OCI-LY1 (cell line): ENCODE measurements at regions not wholly inside any gene's neighbourhood (a gene's known extent, or its start where the extent isn't known, plus 50 kb on each side); places are given as distances from the start of the nearest gene placed in this dataset.

Experiments
- CTCF ChIP-seq: fragments of 200-600 bp; sonication (generic), shearing (Covaris generic); IDR thresholded peaks from 2 replicates; pipeline ENCODE4 v1.5.1; 2017; ENCODE audit warnings: mild to moderate bottlenecking, antibody characterized with exemption, low read length, moderate library complexity, mixed read lengths
- EZH2 ChIP-seq: fragments of 200-600 bp; sonication (generic), shearing (Covaris generic); IDR thresholded peaks from 2 replicates; pipeline ENCODE4 v1.8.0; 2017; ENCODE audit warnings: borderline replicate concordance, mixed run types, mild to moderate bottlenecking, antibody characterized with exemption, low read length, moderate library complexity, mixed read lengths

- TF ChIP-seq CTCF (no peak), EZH2 (no peak)
Observed at GRCh38 chrX:47771473-47771872, 65.2 kb upstream of the ZNF81 start.
